22Rv1 (cell line): ENCODE measurements at regions not wholly inside any gene's neighbourhood (a gene's known extent, or its start where the extent isn't known, plus 50 kb on each side); places are given as distances from the start of the nearest gene placed in this dataset.
A peak's percentile ranks its signal among the peaks of the same experiment; 100 is the strongest.

Experiments
- H3K27ac ChIP-seq: fragments of 450-650 bp; 2 replicates; pipeline ENCODE4 v1.5.1; 2017
- ZFX ChIP-seq: fragments of 450-650 bp; IDR thresholded peaks from 2 replicates; pipeline ENCODE4 v1.6.1; 2017; ENCODE audit warnings: antibody characterized with exemption, borderline replicate concordance
- TF ChIP-seq, protein P1 (sequence below): fragments of 450-650 bp; IDR thresholded peaks from 2 replicates; pipeline ENCODE4 v1.5.1; 2017; ENCODE audit warnings: mild to moderate bottlenecking

DNA sequence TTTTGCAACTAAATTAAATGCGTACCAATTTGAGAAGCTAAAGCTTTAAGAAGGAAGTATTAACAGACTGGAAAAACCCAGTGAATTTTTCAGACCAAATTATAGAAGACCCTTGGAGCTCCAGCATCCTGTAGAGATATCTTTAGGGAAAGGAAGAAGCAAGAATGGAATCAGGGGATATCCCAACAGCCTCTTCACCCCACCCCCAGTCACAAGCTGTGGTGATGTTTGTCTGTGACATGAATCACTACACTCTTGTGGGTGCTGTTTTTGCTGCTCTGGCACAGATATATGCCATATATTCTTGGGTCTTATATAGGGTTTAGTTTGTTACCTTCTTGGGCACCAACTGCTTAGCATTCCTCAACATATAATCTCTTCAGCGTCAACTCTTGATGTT is 78.5 kb upstream of the BCL6 start:
- TF ChIP-seq, protein P1, sequence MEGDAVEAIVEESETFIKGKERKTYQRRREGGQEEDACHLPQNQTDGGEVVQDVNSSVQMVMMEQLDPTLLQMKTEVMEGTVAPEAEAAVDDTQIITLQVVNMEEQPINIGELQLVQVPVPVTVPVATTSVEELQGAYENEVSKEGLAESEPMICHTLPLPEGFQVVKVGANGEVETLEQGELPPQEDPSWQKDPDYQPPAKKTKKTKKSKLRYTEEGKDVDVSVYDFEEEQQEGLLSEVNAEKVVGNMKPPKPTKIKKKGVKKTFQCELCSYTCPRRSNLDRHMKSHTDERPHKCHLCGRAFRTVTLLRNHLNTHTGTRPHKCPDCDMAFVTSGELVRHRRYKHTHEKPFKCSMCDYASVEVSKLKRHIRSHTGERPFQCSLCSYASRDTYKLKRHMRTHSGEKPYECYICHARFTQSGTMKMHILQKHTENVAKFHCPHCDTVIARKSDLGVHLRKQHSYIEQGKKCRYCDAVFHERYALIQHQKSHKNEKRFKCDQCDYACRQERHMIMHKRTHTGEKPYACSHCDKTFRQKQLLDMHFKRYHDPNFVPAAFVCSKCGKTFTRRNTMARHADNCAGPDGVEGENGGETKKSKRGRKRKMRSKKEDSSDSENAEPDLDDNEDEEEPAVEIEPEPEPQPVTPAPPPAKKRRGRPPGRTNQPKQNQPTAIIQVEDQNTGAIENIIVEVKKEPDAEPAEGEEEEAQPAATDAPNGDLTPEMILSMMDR: no peak
- TF ChIP-seq ZFX: no peak
- H3K27ac ChIP-seq: no peak overlapping the region

DNA sequence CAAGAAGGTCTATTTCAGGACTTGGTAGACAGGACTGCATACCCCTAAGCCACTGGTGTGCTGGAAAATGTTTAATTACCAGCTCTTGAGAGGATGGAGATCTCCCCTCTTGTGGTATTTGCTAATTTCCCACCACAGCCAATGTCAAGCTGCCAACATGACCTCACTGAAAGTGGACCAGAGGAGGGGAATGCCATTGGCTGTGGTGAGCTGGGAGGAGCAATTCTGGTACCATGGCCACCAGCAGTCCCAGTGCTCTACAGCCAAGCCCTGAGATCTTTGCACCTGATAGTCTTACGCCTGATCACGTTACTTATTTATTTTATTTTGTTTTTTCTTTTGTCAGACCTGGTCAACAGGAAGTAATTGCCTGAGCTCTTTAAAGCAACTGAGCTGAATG is 82.5 kb upstream of the BCL6 start:
- TF ChIP-seq, protein P1: no peak
- TF ChIP-seq ZFX: no peak
- H3K27ac ChIP-seq: no peak overlapping the region

DNA sequence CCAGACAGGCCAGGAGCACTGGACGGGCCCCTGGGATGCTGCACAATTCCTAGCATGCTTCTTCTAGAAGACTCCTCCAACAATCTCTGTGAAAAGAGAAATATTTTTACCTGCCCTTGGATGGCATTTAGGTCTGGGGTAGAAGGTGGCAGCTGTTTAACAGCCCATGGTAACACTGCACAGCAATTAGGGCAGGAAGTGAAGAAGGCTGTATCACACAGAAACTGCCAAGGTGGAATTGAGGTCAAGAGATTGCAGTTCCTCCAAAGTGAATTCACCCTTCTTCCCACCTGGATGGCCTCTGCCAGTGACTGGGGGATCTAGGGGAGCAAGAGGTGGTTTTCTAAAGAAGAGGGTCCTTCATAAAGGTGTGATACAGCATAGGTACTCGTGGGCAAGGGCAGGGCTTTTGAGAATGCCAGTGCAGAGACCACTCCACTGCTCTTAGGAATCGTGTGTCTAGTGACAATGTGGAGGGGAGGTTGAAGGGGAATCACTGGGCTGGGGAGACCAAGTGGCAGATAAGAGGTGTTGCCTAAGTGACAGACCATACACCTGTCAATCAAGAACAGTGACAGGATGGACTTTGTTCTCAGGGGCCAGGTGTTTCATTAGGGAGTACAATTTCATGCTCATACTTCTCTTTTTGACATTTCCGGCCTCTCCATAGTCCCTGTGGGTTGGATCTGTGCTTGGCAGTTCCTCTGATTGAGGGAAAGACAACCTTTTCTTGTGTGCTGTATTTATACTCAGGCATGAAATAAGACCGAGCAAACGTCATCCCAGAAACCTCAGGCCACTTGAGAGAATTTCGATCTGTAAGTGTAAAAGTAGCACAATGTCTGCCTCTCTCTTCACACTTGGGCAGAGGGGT is 83.5 kb upstream of the BCL6 start:
- TF ChIP-seq, protein P1: no peak
- no peak for TF ChIP-seq ZFX
- no peak overlapping the region for H3K27ac ChIP-seq

DNA sequence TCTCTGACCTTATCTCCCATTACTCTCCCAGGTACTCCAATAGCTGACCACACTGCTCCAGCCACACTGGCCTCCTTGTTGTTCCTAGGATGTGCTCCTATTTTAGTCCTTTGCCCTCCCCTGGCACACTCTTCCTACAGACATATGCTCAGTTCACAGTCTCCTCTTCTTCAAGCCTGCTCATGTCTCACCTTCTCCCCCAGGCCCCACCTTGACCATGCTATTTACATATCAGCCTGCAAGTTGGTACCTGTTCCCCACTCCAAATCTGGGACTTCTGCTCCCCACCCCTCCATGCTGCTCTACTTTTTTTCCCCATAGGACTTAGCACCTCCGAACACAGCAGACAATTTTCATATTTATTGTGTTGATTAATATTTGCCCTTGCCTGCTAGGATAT is 84.9 kb upstream of the BCL6 start:
- TF ChIP-seq, protein P1: no peak
- TF ChIP-seq ZFX: no peak

DNA sequence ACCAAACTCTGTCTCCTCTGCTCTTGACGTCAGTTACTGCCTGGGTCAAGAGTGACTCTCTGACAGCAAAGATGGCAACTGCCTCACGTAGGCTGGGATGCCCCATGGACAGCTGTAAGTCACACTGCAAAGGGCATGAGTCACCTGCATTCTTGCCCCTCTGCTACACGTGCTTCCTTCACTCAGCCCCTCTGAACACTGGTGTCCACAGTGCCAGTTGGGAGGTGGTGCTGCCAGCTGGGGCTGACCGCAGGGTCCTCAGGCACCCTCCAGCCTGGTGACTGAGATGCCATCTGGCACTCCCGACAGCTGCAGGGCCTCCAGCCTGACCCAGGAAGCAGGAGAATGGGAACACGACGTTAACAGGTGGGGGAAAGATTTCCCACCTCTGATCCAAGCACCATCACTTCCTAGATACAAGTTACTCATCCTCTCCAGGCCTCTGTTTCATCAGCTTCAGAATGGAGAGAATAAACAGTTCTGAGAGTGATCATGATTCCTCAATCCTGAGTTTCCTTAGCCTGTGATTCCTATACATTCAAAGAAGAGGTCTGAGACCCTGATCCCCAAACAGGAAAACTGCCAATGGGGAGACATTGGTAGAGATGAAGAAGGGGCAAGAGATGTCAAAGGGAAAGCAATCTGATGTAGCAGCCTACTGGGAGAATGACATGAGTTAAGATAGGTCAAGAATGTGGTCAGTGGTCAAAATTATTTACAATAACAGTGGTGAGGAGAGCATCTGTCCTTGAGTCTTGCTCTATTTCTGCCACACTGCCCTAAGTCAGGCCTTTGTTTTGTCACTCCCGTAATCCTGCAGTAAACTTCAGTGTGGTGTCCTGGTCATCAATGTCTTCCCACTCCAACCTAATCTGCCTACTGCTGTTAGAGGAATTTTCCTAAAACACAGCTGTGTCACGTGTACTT is 86.1 kb upstream of the BCL6 start:
- TF ChIP-seq, protein P1: no peak
- no peak for TF ChIP-seq ZFX
- no peak overlapping the region for H3K27ac ChIP-seq

More for the DNA sequence above, 84.9 kb upstream of the BCL6 start:
- no peak overlapping the region for H3K27ac ChIP-seq

DNA sequence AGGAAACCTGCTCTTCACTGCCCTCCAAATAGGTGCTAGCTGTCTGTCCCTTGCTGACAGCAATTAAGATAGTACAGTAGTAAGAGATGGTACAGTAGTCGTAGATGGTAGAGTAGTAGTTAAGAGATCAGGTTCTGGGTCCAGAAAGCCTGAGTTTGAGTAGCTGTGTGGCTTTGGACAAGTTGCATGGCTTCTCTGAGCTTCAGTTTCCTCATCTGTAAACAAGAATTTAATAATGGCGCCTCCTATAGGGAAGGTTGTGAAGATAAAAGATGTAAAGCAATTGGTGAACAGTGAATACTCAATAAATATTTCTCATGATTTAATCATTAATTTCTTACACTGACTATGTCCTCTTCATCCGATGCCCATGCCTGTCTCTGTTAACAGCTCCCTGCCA is 86.9 kb upstream of the BCL6 start:
- H3K27ac ChIP-seq: no peak overlapping the region
- TF ChIP-seq ZFX: no peak
- TF ChIP-seq, protein P1: 0 out of 2 replicates have a peak, but pooled peaks have one; percentile 10
